GM18502 (cell line): ENCODE measurements at regions not wholly inside any gene's neighbourhood (a gene's known extent, or its start where the extent isn't known, plus 50 kb on each side); places are given as distances from the start of the nearest gene placed in this dataset.

Experiments used
- ATAC-seq: cut with Tn5 transposase; IDR thresholded peaks from one replicate; pipeline ENCODE4 v1.9.1; 2021; ENCODE audit warnings: mild to moderate bottlenecking; ENCODE audit not compliant: unreplicated experiment, poor library complexity

GRCh38 chr12:66047411-66048021 is 83.0 kb downstream of the LLPH start:
- peak; percentile 94 for ATAC-seq

- no peak for ATAC-seq
Observed at GRCh38 chr12:66045506-66045905, 85.0 kb downstream of the LLPH start.

- ATAC-seq, result no peak
Observed at GRCh38 chr12:66044731-66045130, 85.8 kb downstream of the LLPH start.

GRCh38 chr12:66043035-66043434 is 87.5 kb downstream of the LLPH start:
- ATAC-seq, result no peak

- ATAC-seq, result no peak
Observed at GRCh38 chr12:66041651-66042363, 88.7 kb downstream of the LLPH start.

GRCh38 chr12:66036317-66036716 is 94.2 kb downstream of the LLPH start:
- no peak for ATAC-seq

GRCh38 chr12:66035288-66035966 is 95.1 kb downstream of the LLPH start:
- no peak for ATAC-seq

GRCh38 chr12:66033151-66033550 is 97.4 kb downstream of the LLPH start:
- ATAC-seq, result no peak

GRCh38 chr12:66032739-66033138 is 97.8 kb downstream of the LLPH start:
- ATAC-seq, result no peak

- no peak for ATAC-seq
Observed at GRCh38 chr12:66030217-66030781, 100.3 kb downstream of the LLPH start.

- ATAC-seq, result no peak
Observed at GRCh38 chr12:66028390-66028789, 102.2 kb downstream of the LLPH start.

GRCh38 chr12:66025477-66025876 is 105.1 kb downstream of the LLPH start:
- no peak for ATAC-seq

GRCh38 chr12:66024949-66025348 is 105.6 kb downstream of the LLPH start:
- ATAC-seq, result no peak

GRCh38 chr12:66020481-66020880 is 110.1 kb downstream of the LLPH start:
- no peak for ATAC-seq

- ATAC-seq, result no peak
Observed at GRCh38 chr12:66017736-66018135, 112.8 kb downstream of the LLPH start.
